A549 (cell line): ENCODE measurements at regions not wholly inside any gene's neighbourhood (a gene's known extent, or its start where the extent isn't known, plus 50 kb on each side); places are given as distances from the start of the nearest gene placed in this dataset.

ENCODE experiments used
- ATAC-seq, 2 experiments: fragments of 200-7000 bp in 1 of 2; fragments of >200 bp in 1 of 2; cut with Nextera tagmentation in 1 of 2; cut with Tn5 transposase in 1 of 2; 3 replicates each; pipeline versions ENCODE4 v1.8.0 to v1.9.1; 2018 to 2020; ENCODE audit warnings: mild to moderate bottlenecking in 1 of 2, moderate library complexity in 1 of 2
- CTCF ChIA-PET: fragments of 300-600 bp; sonication (Branson Sonifier 250); formaldehyde crosslinking; extraction: SDS; loops from one replicate; lab custom pipeline; 2021; ENCODE audit warnings: antibody characterized with exemption, inconsistent platforms; lab: Yijun Ruan, JAX
- POLR2A ChIA-PET: fragments of 350-600 bp; formaldehyde crosslinking; extraction: SDS; loops from one replicate; lab custom pipeline; 2021; ENCODE audit warnings: antibody characterized with exemption, inconsistent platforms; lab: Yijun Ruan, JAX
- DNase-seq, 2 experiments: peaks; one replicate each; pipeline versions ENCODE4 v3.0.0 to v3.0.0-alpha.2; 2011 to 2016; ENCODE audit warnings: low read depth in 1 of 2, low spot score in 1 of 2
- FAIRE-seq: peaks from 2 replicates; lab custom pipeline; 2011; peaks lifted over from hg19 to GRCh38; lab: Jason Lieb, UNC
- H3K27ac ChIP-seq, 2 experiments: fragments of >200 bp; sonication (Bioruptor Twin); formaldehyde crosslinking; 3 replicates each; pipeline ENCODE4 v1.5.1; 2016 to 2017
- H3K4me1 ChIP-seq: fragments of >200 bp; sonication (Bioruptor Twin); formaldehyde crosslinking; 3 replicates; pipeline ENCODE4 v1.6.1; 2016
- H3K4me2 ChIP-seq: fragments of >200 bp; sonication (Bioruptor Twin); formaldehyde crosslinking; 3 replicates; pipeline ENCODE4 v1.6.1; 2016
- H3K4me3 ChIP-seq: fragments of >200 bp; sonication (Bioruptor Twin); formaldehyde crosslinking; 3 replicates; pipeline ENCODE4 v1.5.1; 2016
- H3K9me3 ChIP-seq: fragments of >200 bp; sonication (Bioruptor Twin); formaldehyde crosslinking; 3 replicates; pipeline ENCODE4 v1.6.1; 2016
- ATOH8 ChIP-seq: fragments of 250-450 bp; sonication (Bioruptor Pico); IDR thresholded peaks from 2 replicates; pipeline ENCODE4 v1.5.0; 2020; ENCODE audit warnings: low read depth, mild to moderate bottlenecking, moderate library complexity
- CHD2 ChIP-seq: fragments of 150-350 bp; IDR thresholded peaks from 2 replicates; pipeline ENCODE4 v1.6.1; 2014; ENCODE audit warnings: low read length; ENCODE audit not compliant: partially characterized antibody
- CHD4 ChIP-seq: fragments of 200-600 bp; sonication (generic); IDR thresholded peaks from 2 replicates; pipeline ENCODE4 v1.6.1; 2016; ENCODE audit warnings: antibody characterized with exemption, mild to moderate bottlenecking, borderline replicate concordance
- EHMT2 ChIP-seq: fragments of 200-600 bp; sonication (generic); IDR thresholded peaks from 2 replicates; pipeline ENCODE4 v1.6.1; 2016; ENCODE audit warnings: antibody characterized with exemption, low read depth, mild to moderate bottlenecking, moderate library complexity
- EP300 ChIP-seq, 2 experiments: fragments of >200 bp; sonication (Bioruptor Twin); formaldehyde crosslinking; IDR thresholded peaks; 2 replicates in 1 of 2; 3 replicates in 1 of 2; pipeline ENCODE4 v1.6.1; 2016 to 2017
- FOSB ChIP-seq: fragments of 250-450 bp; sonication (Bioruptor Pico); IDR thresholded peaks from 2 replicates; pipeline ENCODE4 v1.5.0; 2020; ENCODE audit warnings: mild to moderate bottlenecking, moderate library complexity
- FOSL2 ChIP-seq, 2 experiments: fragments of 450-650 bp in 1 of 2; fragments of >200 bp in 1 of 2; sonication (Bioruptor Twin) in 1 of 2; formaldehyde crosslinking; IDR thresholded peaks; 2 replicates each; pipeline versions ENCODE4 v1.5.0 to v1.6.1; 2016 to 2020; ENCODE audit warnings: mild to moderate bottlenecking in 1 of 2, moderate library complexity in 1 of 2
- FOXS1 ChIP-seq: fragments of 250-450 bp; sonication (Bioruptor Pico); IDR thresholded peaks from 2 replicates; pipeline ENCODE4 v1.5.0; 2020; ENCODE audit warnings: mild to moderate bottlenecking, moderate library complexity
- HDAC2 ChIP-seq: fragments of 200-600 bp; sonication (generic); IDR thresholded peaks from 2 replicates; pipeline ENCODE4 v1.6.1; 2016
- HOXB5 ChIP-seq: fragments of 250-450 bp; sonication (Bioruptor Pico); IDR thresholded peaks from 2 replicates; pipeline ENCODE4 v1.5.0; 2020; ENCODE audit warnings: mild to moderate bottlenecking, moderate library complexity
- JUN ChIP-seq, 2 experiments: fragments of >200 bp; sonication (Bioruptor Twin); formaldehyde crosslinking; IDR thresholded peaks; 2 replicates in 1 of 2; 3 replicates in 1 of 2; pipeline ENCODE4 v1.6.1; 2016 to 2017
- KDM1A ChIP-seq: fragments of 200-600 bp; sonication (generic); IDR thresholded peaks from 2 replicates; pipeline ENCODE4 v1.6.1; 2016; ENCODE audit warnings: low read depth, mild to moderate bottlenecking
- KDM5A ChIP-seq: fragments of 200-600 bp; sonication (generic); IDR thresholded peaks from 2 replicates; pipeline ENCODE4 v1.6.1; 2016; ENCODE audit warnings: antibody characterized with exemption, mild to moderate bottlenecking
- MAFK ChIP-seq: fragments of 450-650 bp; IDR thresholded peaks from 2 replicates; pipeline ENCODE4 v1.6.1; 2014; ENCODE audit not compliant: partially characterized antibody
- MYC ChIP-seq: IDR thresholded peaks from 2 replicates; pipeline ENCODE4 v1.6.1; 2012; ENCODE audit warnings: mild to moderate bottlenecking, inconsistent platforms, low read length, improper control_type of control experiment, borderline replicate concordance
- NFE2L2 ChIP-seq: fragments of 150-350 bp; conservative IDR thresholded peaks from 2 replicates; pipeline ENCODE4 v1.6.1; 2014; ENCODE audit warnings: low read length
- NPAS2 ChIP-seq: fragments of 250-450 bp; sonication (Bioruptor Pico); IDR thresholded peaks from 2 replicates; pipeline ENCODE4 v1.8.0; 2022; ENCODE audit warnings: mild to moderate bottlenecking, moderate library complexity, borderline replicate concordance
- PHF8 ChIP-seq: fragments of 200-600 bp; sonication (generic); IDR thresholded peaks from 2 replicates; pipeline ENCODE4 v1.6.1; 2016; ENCODE audit warnings: low read depth, mild to moderate bottlenecking, antibody characterized with exemption, moderate library complexity, borderline replicate concordance
- POLR2AphosphoS2 ChIP-seq: conservative IDR thresholded peaks from 2 replicates; pipeline ENCODE4 v1.6.1; 2012; ENCODE audit warnings: low read length, improper control_type of control experiment, inconsistent platforms
- RAD21 ChIP-seq, 2 experiments: fragments of >200 bp in 1 of 2; sonication (Bioruptor Twin) in 1 of 2; formaldehyde crosslinking in 1 of 2; IDR thresholded peaks in 1 of 2; conservative IDR thresholded peaks in 1 of 2; 2 replicates in 1 of 2; 3 replicates in 1 of 2; pipeline ENCODE4 v1.6.1; 2012 to 2018; ENCODE audit warnings: inconsistent platforms in 1 of 2
- RCOR1 ChIP-seq: fragments of 150-350 bp; IDR thresholded peaks from 2 replicates; pipeline ENCODE4 v1.6.1; 2014; ENCODE audit warnings: antibody characterized with exemption, low read length, low read depth
- RNF2 ChIP-seq: fragments of 200-600 bp; sonication (generic); IDR thresholded peaks from 2 replicates; pipeline ENCODE4 v1.6.1; 2016; ENCODE audit warnings: low read depth, mild to moderate bottlenecking, antibody characterized with exemption, moderate library complexity, borderline replicate concordance
- TP53 ChIP-seq: fragments of 250-450 bp; sonication (Bioruptor Pico); IDR thresholded peaks from 2 replicates; pipeline ENCODE4 v1.5.0; 2021; ENCODE audit warnings: mild to moderate bottlenecking, moderate library complexity
- ZNF302 ChIP-seq: fragments of 250-450 bp; sonication (Bioruptor Pico); IDR thresholded peaks from 2 replicates; pipeline ENCODE4 v1.9.0; 2021; ENCODE audit warnings: inconsistent platforms, mild to moderate bottlenecking, moderate library complexity
- WGBS: methylation state at CpG from one replicate; pipeline ENCODE4 v1.1.6; 2017; ENCODE audit errors: missing lambda C conversion rate; 5-methylcytosine and 5-hydroxymethylcytosine counted together

- CTCF ChIA-PET = interaction anchor here (0.7 kb wide), 1 partner anchor 143 kb away, joined by 3 read pairs; no protein-coding TSS in a partner anchor
Measured at GRCh38 chr10:28806951-28807759, 129.8 kb downstream of the BAMBI start.

GRCh38 chr10:28807760-28808613, 130.7 kb downstream of the BAMBI start:
- Histone ChIP-seq H3K9me3 (no peaks in the 10 kb centered on the region), H3K27ac (no peak overlapping the region), H3K4me3 (no peak overlapping the region), H3K4me2 (no peak overlapping the region), H3K4me1 (peaks cover 11% of the 10 kb centered on the region)
- ATAC-seq (no peak), DNase-seq (no peak), FAIRE-seq (no peak)
- CTCF ChIA-PET = interaction anchor here (0.6 to 1.0 kb wide), 4 partner anchors 10 to 144 kb away, joined by 3 to 4 read pairs (median 3); no protein-coding TSS in a partner anchor
- no peak for TF ChIP-seq FOSB (CRISPR knock-in tag)
- TF ChIP-seq FOXS1 (CRISPR knock-in tag) = no peak
- no peak for TF ChIP-seq EHMT2
- no peak for TF ChIP-seq RAD21 (conservative IDR thresholded peaks at IDR 0.05 in 1 of 2, IDR thresholded peaks at IDR 0.05 in 1 of 2)
- TF ChIP-seq JUN (IDR thresholded peaks at IDR 0.05) = no peak
- POLR2A ChIA-PET = no interaction called here
- WGBS = 85% methylated on average over 16 of the region's 16 CpGs

More at GRCh38 chr10:28806951-28807759, 129.8 kb downstream of the BAMBI start:
- WGBS = 86% methylated on average over 8 of the region's 8 CpGs
- Histone ChIP-seq H3K4me1 (peaks cover 11% of the 10 kb centered on the region), H3K9me3 (no peaks in the 10 kb centered on the region), H3K27ac (0 out of 6 replicates have a peak overlapping the region, but pooled peaks of 1 of the 2 experiments have one; percentile 3), H3K4me2 (no peak overlapping the region), H3K4me3 (no peak overlapping the region)
- DNase-seq = no peak
- POLR2A ChIA-PET = no interaction called here
- TF ChIP-seq NFE2L2 = no peak
- TF ChIP-seq PHF8 = no peak
- TF ChIP-seq CHD2 = no peak
- TF ChIP-seq CHD4 = no peak
- TF ChIP-seq HOXB5 (CRISPR knock-in tag) = no peak
- TF ChIP-seq FOSL2 (IDR thresholded peaks at IDR 0.05) = no peak
- no peak for TF ChIP-seq FOSL2 (CRISPR knock-in tag; IDR thresholded peaks at IDR 0.05)
- no peak for TF ChIP-seq POLR2AphosphoS2
- TF ChIP-seq ZNF302 (CRISPR knock-in tag) = no peak
- no peak for TF ChIP-seq MYC
- no peak for TF ChIP-seq NPAS2 (CRISPR knock-in tag)
- no peak for TF ChIP-seq FOSB (CRISPR knock-in tag)
- TF ChIP-seq RCOR1 = no peak
- no peak for TF ChIP-seq FOXS1 (CRISPR knock-in tag)
- TF ChIP-seq TP53 (CRISPR knock-in tag) = no peak
- TF ChIP-seq EP300 (IDR thresholded peaks at IDR 0.05) = no peak
- FAIRE-seq = no peak
- ATAC-seq = no peak

- no peak overlapping the region for H3K4me2 ChIP-seq
- peaks cover 11% of the 10 kb centered on the region for H3K4me1 ChIP-seq
- DNase-seq (no peak), FAIRE-seq (no peak), ATAC-seq (no peak)
- no peak overlapping the region for H3K27ac ChIP-seq
- no peaks in the 10 kb centered on the region for H3K9me3 ChIP-seq
- WGBS = 73% methylated on average over 6 of the region's 6 CpGs
- no peak overlapping the region for H3K4me3 ChIP-seq
- CTCF ChIA-PET = interaction anchor here (0.6 to 1.0 kb wide), 2 partner anchors 10 to 12 kb away, joined by 3 to 4 read pairs; no protein-coding TSS in a partner anchor
- TF ChIP-seq KDM1A = no peak
- TF ChIP-seq TP53 (CRISPR knock-in tag) = no peak
- TF ChIP-seq RAD21 (conservative IDR thresholded peaks at IDR 0.05 in 1 of 2, IDR thresholded peaks at IDR 0.05 in 1 of 2) = no peak
- TF ChIP-seq MAFK = no peak
- TF ChIP-seq EHMT2 = no peak
- no peak for TF ChIP-seq HDAC2
- no peak for TF ChIP-seq KDM5A
- TF ChIP-seq ATOH8 (CRISPR knock-in tag) = no peak
- TF ChIP-seq RNF2 = no peak
- no peak for TF ChIP-seq ZNF302 (CRISPR knock-in tag)
- no peak for TF ChIP-seq HOXB5 (CRISPR knock-in tag)
- POLR2A ChIA-PET = no interaction called here
Measured at GRCh38 chr10:28808693-28809092, 131.4 kb downstream of the BAMBI start.
